IMR-90 (cell line): ENCODE measurements at regions not wholly inside any gene's neighbourhood (a gene's known extent, or its start where the extent isn't known, plus 50 kb on each side); places are given as distances from the start of the nearest gene placed in this dataset.

Experiments
- ATAC-seq: fragments of 200-7000 bp; cut with Tn5 transposase; 2 replicates; pipeline ENCODE4 v1.9.1; 2020; ENCODE audit warnings: low read depth, mild to moderate bottlenecking, moderate library complexity
- BruUV-seq: library from RNA; stranded (reverse); fragments of 400-500 nt; replicated peaks from 2 replicates; lab custom pipeline; 2021; lab: Mats Ljungman, UMichigan
- CTCF ChIA-PET: fragments of 300-600 bp; formaldehyde crosslinking; extraction: SDS; loops from one replicate; lab custom pipeline; 2021; ENCODE audit warnings: antibody characterized with exemption; lab: Yijun Ruan, JAX
- POLR2A ChIA-PET: fragments of 300-600 bp; sonication (Branson Sonifier 250); formaldehyde crosslinking; loops from one replicate; lab custom pipeline; 2022; ENCODE audit warnings: antibody characterized with exemption; ENCODE audit not compliant: unreplicated experiment; lab: Charles Lee
- DNase-seq: peaks from one replicate; pipeline ENCODE4 v3.0.0; 2013
- H2AFZ ChIP-seq: replicated peaks from 2 replicates; pipeline ENCODE3; 2013; ENCODE audit warnings: low read length, mild to moderate bottlenecking; ENCODE audit not compliant: poor library complexity
- H2AK5ac ChIP-seq: 2 replicates; pipeline ENCODE4 v1.6.1; 2013; ENCODE audit warnings: low read depth, low read length, inconsistent platforms
- H2AK9ac ChIP-seq: replicated peaks from 2 replicates; pipeline ENCODE3; 2013; ENCODE audit warnings: mild to moderate bottlenecking, low read depth, low read length, moderate library complexity; ENCODE audit not compliant: poor library complexity
- H2BK120ac ChIP-seq: 2 replicates; pipeline ENCODE4 v1.6.1; 2013; ENCODE audit warnings: low read depth, low read length, inconsistent platforms
- H2BK15ac ChIP-seq: 3 replicates; pipeline ENCODE4 v1.6.1; 2013; ENCODE audit warnings: low read depth, low read length, inconsistent platforms
- H2BK20ac ChIP-seq: 2 replicates; pipeline ENCODE4 v1.6.1; 2013; ENCODE audit warnings: low read depth, mild to moderate bottlenecking, inconsistent platforms, low read length, moderate library complexity
- H2BK5ac ChIP-seq: 2 replicates; pipeline ENCODE4 v1.6.1; 2013; ENCODE audit warnings: mild to moderate bottlenecking, low read depth, low read length, inconsistent platforms; ENCODE audit not compliant: poor library complexity, severe bottlenecking
- H3K14ac ChIP-seq: replicated peaks from 2 replicates; pipeline ENCODE4 v1.6.1; 2013; ENCODE audit warnings: low read depth, low read length, inconsistent platforms
- H3K18ac ChIP-seq: 2 replicates; pipeline ENCODE4 v1.6.1; 2013; ENCODE audit warnings: low read depth, low read length, control low read depth
- H3K23ac ChIP-seq: 2 replicates; pipeline ENCODE4 v1.6.1; 2013; ENCODE audit warnings: low read depth, low read length, inconsistent platforms
- H3K27ac ChIP-seq: 2 replicates; pipeline ENCODE4 v1.5.1; 2013; ENCODE audit warnings: mild to moderate bottlenecking, control low read depth, low read length; ENCODE audit not compliant: insufficient read depth
- H3K27me3 ChIP-seq: 2 replicates; pipeline ENCODE4 v1.6.1; 2013; ENCODE audit warnings: low read length; ENCODE audit not compliant: control insufficient read depth, insufficient read depth
- H3K36me3 ChIP-seq: 2 replicates; pipeline ENCODE4 v1.6.1; 2013; ENCODE audit warnings: low read length, mixed read lengths; ENCODE audit not compliant: control insufficient read depth, insufficient read depth
- H3K4ac ChIP-seq: 2 replicates; pipeline ENCODE4 v1.6.1; 2013; ENCODE audit warnings: low read depth, low read length, inconsistent platforms
- H3K4me1 ChIP-seq: 2 replicates; pipeline ENCODE4 v1.6.1; 2013; ENCODE audit warnings: low read length, mixed read lengths; ENCODE audit not compliant: control insufficient read depth, insufficient read depth
- H3K4me2 ChIP-seq: 2 replicates; pipeline ENCODE4 v1.6.1; 2013; ENCODE audit warnings: low read depth, mild to moderate bottlenecking, control low read depth, low read length, moderate library complexity
- H3K4me3 ChIP-seq: 2 replicates; pipeline ENCODE4 v1.5.1; 2013; ENCODE audit warnings: low read depth, mild to moderate bottlenecking, control low read depth, low read length, moderate library complexity; ENCODE audit not compliant: insufficient read depth
- H3K56ac ChIP-seq: 2 replicates; pipeline ENCODE4 v1.6.1; 2013; ENCODE audit warnings: low read length, inconsistent platforms; ENCODE audit not compliant: insufficient read depth; ENCODE audit errors: extremely low read depth
- H3K79me1 ChIP-seq, 2 experiments: 2 replicates each; pipeline ENCODE4 v1.6.1; 2013; ENCODE audit warnings: low read length in 2 of 2, inconsistent platforms in 1 of 2, low read depth in 1 of 2
- H3K9ac ChIP-seq: 2 replicates; pipeline ENCODE4 v1.6.1; 2013; ENCODE audit warnings: low read depth, low read length, control low read depth
- H3K9me1 ChIP-seq: 2 replicates; pipeline ENCODE4 v1.6.1; 2013; ENCODE audit warnings: low read length, inconsistent platforms; ENCODE audit not compliant: insufficient read depth
- H3K9me3 ChIP-seq: 2 replicates; pipeline ENCODE4 v1.6.1; 2013; ENCODE audit warnings: low read length; ENCODE audit not compliant: control insufficient read depth, insufficient read depth
- H4K20me1 ChIP-seq: 2 replicates; pipeline ENCODE4 v1.6.1; 2013; ENCODE audit warnings: low read length, inconsistent platforms; ENCODE audit not compliant: insufficient read depth
- H4K5ac ChIP-seq: 2 replicates; pipeline ENCODE4 v1.6.1; 2013; ENCODE audit warnings: mild to moderate bottlenecking, low read depth, low read length, control low read depth
- H4K8ac ChIP-seq, 2 experiments: 2 replicates each; pipeline ENCODE4 v1.6.1; 2013; ENCODE audit warnings: low read depth in 2 of 2, low read length in 2 of 2, control low read depth in 1 of 2, inconsistent platforms in 1 of 2
- H4K91ac ChIP-seq: 2 replicates; pipeline ENCODE4 v1.6.1; 2013; ENCODE audit warnings: low read depth, low read length, inconsistent platforms; ENCODE audit not compliant: insufficient read depth
- ELK1 ChIP-seq: fragments of 150-350 bp; IDR thresholded peaks from 2 replicates; pipeline ENCODE4 v1.6.1; 2016; ENCODE audit warnings: low read depth, mild to moderate bottlenecking, low read length, moderate library complexity, borderline replicate concordance
- NFE2L2 ChIP-seq: fragments of 150-350 bp; IDR thresholded peaks from 2 replicates; pipeline ENCODE4 v1.6.1; 2016; ENCODE audit warnings: low read depth, mild to moderate bottlenecking, low read length
- RAD21 ChIP-seq: IDR thresholded peaks from 2 replicates; pipeline ENCODE4 v1.6.1; 2012; ENCODE audit warnings: low read length, improper control_type of control experiment
- RFX5 ChIP-seq: IDR thresholded peaks from 2 replicates; pipeline ENCODE4 v1.8.0; 2012; ENCODE audit warnings: low read depth, mild to moderate bottlenecking, low read length, moderate library complexity
- WGBS, 2 experiments: methylation state at CpG; one replicate each; pipeline versions ENCODE4 v1.1.5 to v1.1.7; 2013; ENCODE audit warnings: missing lambda C conversion rate in 2 of 2; ENCODE audit not compliant: insufficient read length in 1 of 2; ENCODE audit errors: extremely low coverage in 2 of 2; 5-methylcytosine and 5-hydroxymethylcytosine counted together
- dilution Hi-C: fragments of 300-500 bp; cut with HindIII; formaldehyde crosslinking; loops from one replicate; pipeline ENCODE4 v1.14.3; 2018; ENCODE audit warnings: low sequenced_read_pairs; ENCODE audit not compliant: unreplicated experiment
- in situ Hi-C: fragments of 300-500 bp; cut with MboI; formaldehyde crosslinking; loops from 3 replicates; pipeline ENCODE4 v1.14.3; 2019; ENCODE audit warnings: low sequenced_read_pairs, inconsistent platforms, mixed read lengths
- intact Hi-C: fragments of 100-400 bp; cut with micrococcal nuclease; formaldehyde crosslinking; loops from 2 replicates; pipeline ENCODE4 v1.10.0; 2022

GRCh38 chr3:34183114-34183513 lies 384.7 kb downstream of the PDCD6IP start:
- intact Hi-C loops, result no loop called here
- H3K9me1 ChIP-seq, result no peaks in the 10 kb centered on the region
- H2BK20ac ChIP-seq, result no peak overlapping the region
- H2AFZ ChIP-seq, result no peak overlapping the region
- no peak for DNase-seq
- no peak overlapping the region for H2AK9ac ChIP-seq
- no peak overlapping the region for H4K91ac ChIP-seq
- ATAC-seq, result no peak
- H2AK5ac ChIP-seq, result no peak overlapping the region
- H3K23ac ChIP-seq, result no peak overlapping the region
- ChIA-PET POLR2A (no interaction called here), CTCF (no interaction called here)
- H2BK120ac ChIP-seq, result no peak overlapping the region
- no CpG with 5 or more reads among the region's 2 CpGs for WGBS, 2 experiments
- no peaks in the 10 kb centered on the region for H3K4me1 ChIP-seq
- H2BK5ac ChIP-seq, result no peak overlapping the region
- H4K8ac ChIP-seq, result no peak overlapping the region
- H3K36me3 ChIP-seq, result no peaks in the 10 kb centered on the region
- no peak overlapping the region for H3K4me3 ChIP-seq
- H4K5ac ChIP-seq, result no peak overlapping the region
- no TSS peak for BruUV-seq
- no peak overlapping the region for H3K9ac ChIP-seq
- H3K9me3 ChIP-seq, result no peaks in the 10 kb centered on the region
- H3K56ac ChIP-seq, result no peak overlapping the region
- H3K18ac ChIP-seq, result no peak overlapping the region
- no peak for TF ChIP-seq RFX5
- no peak for TF ChIP-seq RAD21
- no peak for TF ChIP-seq ELK1
- TF ChIP-seq NFE2L2, result no peak
- no peaks in the 10 kb centered on the region for H3K79me1 ChIP-seq
- in situ Hi-C loops, result no loop called here
- H3K4me2 ChIP-seq, result no peak overlapping the region
- no peak overlapping the region for H3K14ac ChIP-seq
- H2BK15ac ChIP-seq, result no peak overlapping the region
- H3K4ac ChIP-seq, result no peak overlapping the region
- H4K20me1 ChIP-seq, result no peaks in the 10 kb centered on the region
- dilution Hi-C loops, result no loop called here
- no peaks in the 10 kb centered on the region for H3K27me3 ChIP-seq
- no peak overlapping the region for H3K27ac ChIP-seq
